H9 (cell line): ENCODE measurements at regions not wholly inside any gene's neighbourhood (a gene's known extent, or its start where the extent isn't known, plus 50 kb on each side); places are given as distances from the start of the nearest gene placed in this dataset.
"Not testable (repeated sequence)": the region's sequence is repeated elsewhere in the genome, so short reads cannot be mapped to it uniquely, and the experiment has no call there.

ENCODE experiments used
- DNase-seq: peaks from one replicate; pipeline ENCODE4 v3.0.0-alpha.2; 2017
- H2AFZ ChIP-seq: one replicate; pipeline ENCODE4 v1.6.1; 2013; ENCODE audit warnings: mild to moderate bottlenecking, low read length, control low read depth, moderate library complexity
- H2AK5ac ChIP-seq: 2 replicates; pipeline ENCODE4 v1.6.1; 2013; ENCODE audit warnings: low read length, control low read depth, mixed read lengths; ENCODE audit not compliant: insufficient read length
- H2BK120ac ChIP-seq: one replicate; pipeline ENCODE4 v1.6.1; 2013; ENCODE audit warnings: low read depth, mild to moderate bottlenecking, low read length, control low read depth, inconsistent platforms; ENCODE audit not compliant: poor library complexity, severe bottlenecking
- H2BK12ac ChIP-seq: 2 replicates; pipeline ENCODE4 v1.6.1; 2013; ENCODE audit warnings: low read length, control low read depth, mixed read lengths, low read depth; ENCODE audit not compliant: insufficient read length
- H2BK15ac ChIP-seq: 2 replicates; pipeline ENCODE4 v1.6.1; 2013; ENCODE audit warnings: low read depth, low read length, control low read depth
- H2BK20ac ChIP-seq: one replicate; pipeline ENCODE4 v1.6.1; 2013; ENCODE audit warnings: low read depth, mild to moderate bottlenecking, low read length, control low read depth, inconsistent platforms; ENCODE audit not compliant: poor library complexity, severe bottlenecking
- H2BK5ac ChIP-seq: 2 replicates; pipeline ENCODE4 v1.6.1; 2013; ENCODE audit warnings: low read length, control low read depth, mixed read lengths; ENCODE audit not compliant: insufficient read length
- H3K14ac ChIP-seq: 2 replicates; pipeline ENCODE4 v1.6.1; 2013; ENCODE audit warnings: low read length, control low read depth; ENCODE audit not compliant: insufficient read depth
- H3K18ac ChIP-seq: 2 replicates; pipeline ENCODE4 v1.6.1; 2013; ENCODE audit warnings: low read depth, mild to moderate bottlenecking, mixed read lengths, low read length, control low read depth; ENCODE audit not compliant: insufficient read length
- H3K23ac ChIP-seq: 2 replicates; pipeline ENCODE4 v1.6.1; 2013; ENCODE audit warnings: low read length, control low read depth, mixed read lengths, low read depth; ENCODE audit not compliant: insufficient read length
- H3K23me2 ChIP-seq: 2 replicates; pipeline ENCODE4 v1.6.1; 2013; ENCODE audit warnings: low read depth, mild to moderate bottlenecking, mixed read lengths, low read length, control low read depth; ENCODE audit not compliant: insufficient read length, poor library complexity, severe bottlenecking
- H3K27ac ChIP-seq: 2 replicates; pipeline ENCODE4 v1.5.1; 2013; ENCODE audit warnings: low read length, control low read depth, mixed read lengths, low read depth; ENCODE audit not compliant: insufficient read length
- H3K27me3 ChIP-seq: 2 replicates; pipeline ENCODE4 v1.6.1; 2013; ENCODE audit warnings: low read length, control low read depth, inconsistent platforms; ENCODE audit not compliant: insufficient read depth
- H3K4ac ChIP-seq: 2 replicates; pipeline ENCODE4 v1.6.1; 2013; ENCODE audit warnings: low read depth, mild to moderate bottlenecking, control low read depth, inconsistent platforms, low read length, moderate library complexity
- H3K4me1 ChIP-seq: 2 replicates; pipeline ENCODE4 v1.6.1; 2013; ENCODE audit warnings: low read length, control low read depth, inconsistent platforms; ENCODE audit not compliant: insufficient read depth
- H3K4me2 ChIP-seq: 2 replicates; pipeline ENCODE4 v1.6.1; 2013; ENCODE audit warnings: low read length, control low read depth, mixed read lengths; ENCODE audit not compliant: insufficient read length, insufficient read depth
- H3K56ac ChIP-seq: 2 replicates; pipeline ENCODE4 v1.6.1; 2013; ENCODE audit warnings: low read depth, mild to moderate bottlenecking, mixed read lengths, low read length, control low read depth; ENCODE audit not compliant: insufficient read length
- H3K79me1 ChIP-seq: 2 replicates; pipeline ENCODE4 v1.6.1; 2013; ENCODE audit warnings: low read depth, mild to moderate bottlenecking, moderate library complexity, low read length, control low read depth, inconsistent platforms; ENCODE audit not compliant: insufficient read depth, poor library complexity, severe bottlenecking
- H3K79me2 ChIP-seq: 2 replicates; pipeline ENCODE4 v1.6.1; 2013; ENCODE audit warnings: low read length, control low read depth, inconsistent platforms; ENCODE audit not compliant: insufficient read depth
- H3K9ac ChIP-seq: 2 replicates; pipeline ENCODE4 v1.6.1; 2013; ENCODE audit warnings: low read length, control low read depth, mixed read lengths; ENCODE audit not compliant: insufficient read length; ENCODE audit errors: extremely low read depth
- H3K9me3 ChIP-seq: one replicate; pipeline ENCODE4 v1.6.1; 2013; ENCODE audit warnings: low read depth, low read length, inconsistent platforms; ENCODE audit not compliant: control insufficient read depth
- H3T11ph ChIP-seq: one replicate; pipeline ENCODE4 v1.6.1; 2013; ENCODE audit warnings: mild to moderate bottlenecking, low read length, control low read depth, inconsistent platforms
- H4K20me1 ChIP-seq: one replicate; pipeline ENCODE4 v1.6.1; 2013; ENCODE audit not compliant: control insufficient read depth, insufficient read length, insufficient read depth
- H4K5ac ChIP-seq: 2 replicates; pipeline ENCODE4 v1.6.1; 2013; ENCODE audit warnings: low read depth, mild to moderate bottlenecking, mixed read lengths, low read length, control low read depth; ENCODE audit not compliant: insufficient read length
- H4K8ac ChIP-seq: replicated peaks from 2 replicates; pipeline ENCODE4 v1.6.1; 2013; ENCODE audit warnings: low read length, control low read depth, mixed read lengths, low read depth; ENCODE audit not compliant: insufficient read length
- H4K91ac ChIP-seq: 2 replicates; pipeline ENCODE4 v1.6.1; 2013; ENCODE audit warnings: low read depth, mild to moderate bottlenecking, moderate library complexity, mixed read lengths, low read length, control low read depth; ENCODE audit not compliant: insufficient read length
- H3K27ac Mint-ChIP-seq, 3 experiments: 2 replicates in 2 of 3; 3 replicates in 1 of 3; pipeline ENCODE4 v1.8.0; 2020 to 2021; ENCODE audit warnings: mixed read lengths in 3 of 3, mild to moderate bottlenecking in 1 of 3, moderate library complexity in 1 of 3
- H3K27me3 Mint-ChIP-seq: 2 replicates; pipeline ENCODE4 v1.8.0; 2021; ENCODE audit warnings: low read depth, mild to moderate bottlenecking, moderate library complexity, mixed read lengths
- H3K36me3 Mint-ChIP-seq, 3 experiments: 2 replicates in 2 of 3; 3 replicates in 1 of 3; pipeline ENCODE4 v1.8.0; 2020 to 2021; ENCODE audit warnings: low read depth in 3 of 3, mixed read lengths in 3 of 3; ENCODE audit not compliant: insufficient read depth in 1 of 3
- H3K4me1 Mint-ChIP-seq, 2 experiments: 2 replicates each; pipeline ENCODE4 v1.8.0; 2020; ENCODE audit warnings: mixed read lengths in 2 of 2
- H3K4me3 Mint-ChIP-seq, 2 experiments: 2 replicates in 1 of 2; 3 replicates in 1 of 2; pipeline ENCODE4 v1.8.0; 2020 to 2021; ENCODE audit warnings: mild to moderate bottlenecking in 2 of 2, mixed read lengths in 2 of 2, moderate library complexity in 1 of 2
- H3K9me3 Mint-ChIP-seq, 2 experiments: 2 replicates in 1 of 2; 3 replicates in 1 of 2; pipeline ENCODE4 v1.8.0; 2020; ENCODE audit warnings: mild to moderate bottlenecking in 2 of 2, mixed read lengths in 2 of 2, moderate library complexity in 1 of 2
- WGBS: extraction: QIAGEN DNeasy Blood & Tissue Kit; methylation state at CpG from one replicate; pipeline ENCODE4 v1.1.7; 2013; ENCODE audit warnings: missing lambda C conversion rate, low lambda C conversion rate, mixed read lengths; ENCODE audit not compliant: insufficient read length; ENCODE audit errors: extremely low coverage; 5-methylcytosine and 5-hydroxymethylcytosine counted together
- TF ChIP-seq, protein P1 (sequence below): fragments of 200-600 bp; sonication (generic); conservative IDR thresholded peaks from 3 replicates; pipeline ENCODE4 v1.8.0; 2021; ENCODE audit warnings: antibody characterized with exemption, mild to moderate bottlenecking

DNA sequence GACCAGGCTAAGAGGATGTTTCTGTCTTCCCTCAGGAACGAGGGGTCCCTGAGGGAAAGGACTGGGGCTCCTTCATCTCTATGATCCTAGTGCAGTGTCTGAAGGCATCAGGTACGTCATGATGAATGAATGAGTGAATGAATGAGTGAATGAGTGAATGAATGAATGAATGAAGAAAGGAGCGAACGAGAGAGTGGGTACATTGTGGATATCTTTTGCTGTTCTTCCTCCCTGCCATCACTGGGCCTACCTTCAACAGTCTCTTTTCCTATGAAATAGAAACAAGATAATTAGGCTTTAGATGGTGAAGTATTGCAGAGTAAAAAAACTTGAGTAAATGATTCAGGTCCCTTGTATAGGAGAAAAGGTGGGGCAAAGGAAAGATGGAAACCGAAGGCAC lies 111.3 kb upstream of the CRHR1 start:
- H3K14ac ChIP-seq: no peak overlapping the region
- no peaks in the 10 kb centered on the region for H3K27me3 ChIP-seq

DNA sequence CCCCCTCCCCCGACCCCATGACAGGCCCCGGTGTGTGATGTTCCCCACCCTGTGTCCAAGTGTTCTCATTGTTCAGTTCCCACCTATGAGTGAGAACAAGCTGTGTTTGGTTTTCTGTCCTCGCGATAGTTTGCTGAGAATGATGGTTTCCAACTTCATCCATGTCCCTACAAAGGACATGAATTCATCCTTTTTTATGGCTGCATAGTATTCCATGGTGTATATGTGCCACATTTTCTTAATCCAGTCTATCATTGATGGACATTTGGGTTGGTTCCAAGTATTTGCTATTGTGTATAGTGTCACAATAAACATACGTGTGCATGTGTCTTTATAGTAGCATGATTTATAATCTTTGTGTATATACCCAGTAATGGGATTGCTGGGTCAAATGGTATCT lies 110.4 kb upstream of the CRHR1 start:
- H3K4me2 ChIP-seq, H4K8ac ChIP-seq, H2BK12ac ChIP-seq, H4K91ac ChIP-seq, H3T11ph ChIP-seq, H3K4me3 Mint-ChIP-seq, H2AFZ ChIP-seq, H3K4me1 ChIP-seq, H3K36me3 Mint-ChIP-seq, H3K27ac ChIP-seq, H3K79me2 ChIP-seq, H3K27ac Mint-ChIP-seq, H3K79me1 ChIP-seq, H3K9me3 Mint-ChIP-seq, H2BK20ac ChIP-seq, H3K9me3 ChIP-seq, H3K4ac ChIP-seq, H4K5ac ChIP-seq, H3K9ac ChIP-seq, H2BK5ac ChIP-seq, DNase-seq, H4K20me1 ChIP-seq, H3K23me2 ChIP-seq, H2BK15ac ChIP-seq, H3K56ac ChIP-seq, H3K4me1 Mint-ChIP-seq, H2BK120ac ChIP-seq, H3K18ac ChIP-seq, H3K23ac ChIP-seq, H2AK5ac ChIP-seq, H3K14ac ChIP-seq, H3K27me3 ChIP-seq: not testable (repeated sequence)
- WGBS: no CpG with 5 or more reads among the region's 5 CpGs
- peaks cover 30% of the 10 kb centered on the region for H3K27me3 Mint-ChIP-seq

More for the DNA sequence above, 111.3 kb upstream of the CRHR1 start:
- Histone ChIP-seq H3K4me1 (no peaks in the 10 kb centered on the region), H2BK120ac (no peak overlapping the region), H3K9ac (no peak overlapping the region), H4K91ac (no peak overlapping the region), H2BK20ac (no peak overlapping the region), H3K79me1 (no peaks in the 10 kb centered on the region), H3T11ph (no peak overlapping the region), H3K23me2 (no peaks in the 10 kb centered on the region), H3K27ac (no peak overlapping the region), H4K5ac (no peak overlapping the region), H3K4ac (no peak overlapping the region), H3K79me2 (no peaks in the 10 kb centered on the region), H3K56ac (no peak overlapping the region), H4K8ac (no peak overlapping the region), H2AFZ (no peak overlapping the region), H3K18ac (no peak overlapping the region), H3K23ac (no peak overlapping the region), H2BK12ac (no peak overlapping the region), H2BK15ac (no peak overlapping the region), H3K9me3 (no peaks in the 10 kb centered on the region), H3K4me2 (no peak overlapping the region), H2BK5ac (no peak overlapping the region), H2AK5ac (no peak overlapping the region), H4K20me1 (no peaks in the 10 kb centered on the region)
- Mint-ChIP-seq H3K36me3 (no peaks in the 10 kb centered on the region), H3K4me1 (no peaks in the 10 kb centered on the region), H3K27me3 (peaks cover 36% of the 10 kb centered on the region), H3K9me3 (no peaks in the 10 kb centered on the region), H3K4me3 (no peak overlapping the region), H3K27ac (no peak overlapping the region)
- no peak for DNase-seq
- TF ChIP-seq, protein P1, sequence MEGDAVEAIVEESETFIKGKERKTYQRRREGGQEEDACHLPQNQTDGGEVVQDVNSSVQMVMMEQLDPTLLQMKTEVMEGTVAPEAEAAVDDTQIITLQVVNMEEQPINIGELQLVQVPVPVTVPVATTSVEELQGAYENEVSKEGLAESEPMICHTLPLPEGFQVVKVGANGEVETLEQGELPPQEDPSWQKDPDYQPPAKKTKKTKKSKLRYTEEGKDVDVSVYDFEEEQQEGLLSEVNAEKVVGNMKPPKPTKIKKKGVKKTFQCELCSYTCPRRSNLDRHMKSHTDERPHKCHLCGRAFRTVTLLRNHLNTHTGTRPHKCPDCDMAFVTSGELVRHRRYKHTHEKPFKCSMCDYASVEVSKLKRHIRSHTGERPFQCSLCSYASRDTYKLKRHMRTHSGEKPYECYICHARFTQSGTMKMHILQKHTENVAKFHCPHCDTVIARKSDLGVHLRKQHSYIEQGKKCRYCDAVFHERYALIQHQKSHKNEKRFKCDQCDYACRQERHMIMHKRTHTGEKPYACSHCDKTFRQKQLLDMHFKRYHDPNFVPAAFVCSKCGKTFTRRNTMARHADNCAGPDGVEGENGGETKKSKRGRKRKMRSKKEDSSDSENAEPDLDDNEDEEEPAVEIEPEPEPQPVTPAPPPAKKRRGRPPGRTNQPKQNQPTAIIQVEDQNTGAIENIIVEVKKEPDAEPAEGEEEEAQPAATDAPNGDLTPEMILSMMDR: no peak
- 100% methylated on average over 2 of the region's 5 CpGs for WGBS
